ENCODE measurements at regions not wholly inside any gene's neighbourhood (a gene's known extent, or its start where the extent isn't known, plus 50 kb on each side); places are given as distances from the start of the nearest gene placed in this dataset.

- TF ChIP-seq CTCF (IDR thresholded peaks at IDR 0.05; ENCODE audit: low read depth, low read length, poor library complexity, severe bottlenecking) (no peak), EZH2phosphoT487 (IDR thresholded peaks at IDR 0.05; ENCODE audit: borderline replicate concordance, low read length) (no peak)
These were observed 365.7 kb downstream of the FLRT2 start for GRCh38 chr14:85895603-85896002.
